ENCODE measurements at regions not wholly inside any gene's neighbourhood (a gene's known extent, or its start where the extent isn't known, plus 50 kb on each side); places are given as distances from the start of the nearest gene placed in this dataset.

DNA sequence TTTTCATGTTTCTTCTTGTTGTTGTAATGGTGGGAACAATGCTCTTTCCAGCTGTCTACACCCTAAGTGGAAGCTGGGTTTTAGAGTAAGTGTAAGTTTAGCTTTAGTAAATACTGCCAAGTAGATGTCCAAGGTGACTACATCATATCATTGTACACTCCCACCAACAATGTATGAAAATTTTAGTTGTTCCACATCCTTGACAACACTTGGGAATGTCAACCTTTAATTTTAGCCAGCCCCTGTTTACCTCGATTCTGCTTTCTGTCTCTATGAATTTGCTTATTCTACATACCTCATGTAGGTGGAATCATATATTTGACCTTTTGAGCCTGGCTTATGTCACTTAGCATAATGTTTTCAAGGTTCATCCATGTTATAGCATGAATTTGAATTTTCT, 93.0 kb downstream of the MTPAP start:
- no peak for DNase-seq

- DNase-seq, result no peak
Measured at GRCh38 chr10:30254926-30255325, 94.2 kb downstream of the MTPAP start.

DNA sequence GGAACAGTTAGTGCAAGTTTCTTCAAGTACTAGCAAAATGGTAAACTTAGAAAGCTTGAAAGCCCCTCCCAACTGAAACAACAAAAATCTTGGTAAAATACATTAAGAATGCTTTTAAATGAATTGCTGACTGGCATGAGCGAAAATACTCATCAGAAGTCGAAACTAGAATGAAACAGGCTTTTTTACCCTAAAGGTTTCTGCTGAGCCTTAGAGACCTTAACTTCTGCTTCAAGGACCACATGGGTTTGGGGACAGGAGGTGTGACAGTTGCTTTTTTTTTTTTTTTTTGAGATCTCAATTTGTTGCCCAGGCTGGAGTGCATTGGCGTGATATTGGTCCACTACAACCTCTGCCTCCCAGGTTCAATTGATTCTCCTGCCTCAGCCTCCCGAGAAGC, 100.3 kb downstream of the MTPAP start:
- no peak for DNase-seq

DNA sequence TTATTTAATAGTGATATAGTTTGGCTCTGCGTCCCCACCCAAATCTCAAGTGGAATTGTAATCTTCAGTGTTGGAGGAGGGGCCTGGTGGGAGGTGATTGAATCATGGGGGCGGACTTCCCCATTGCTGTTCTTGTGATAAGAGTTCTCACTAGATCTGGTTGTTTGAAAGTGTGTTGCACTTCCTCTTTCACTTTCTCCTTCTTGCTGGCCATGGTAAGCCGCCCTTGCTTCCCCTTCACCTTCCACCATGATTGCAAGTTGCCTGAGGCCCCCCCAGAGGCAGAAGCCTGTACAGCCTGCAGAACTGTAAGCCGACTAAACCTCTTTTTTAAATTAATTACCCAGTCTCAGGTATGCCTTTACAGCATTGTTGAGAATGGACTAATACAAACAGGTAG, 101.4 kb downstream of the MTPAP start:
- no peak for DNase-seq

- no peak for DNase-seq
Measured at GRCh38 chr10:30241422-30242110, 107.5 kb downstream of the MTPAP start.

GRCh38 chr10:30238836-30239235, 110.2 kb downstream of the MTPAP start:
- DNase-seq, result no peak

DNA sequence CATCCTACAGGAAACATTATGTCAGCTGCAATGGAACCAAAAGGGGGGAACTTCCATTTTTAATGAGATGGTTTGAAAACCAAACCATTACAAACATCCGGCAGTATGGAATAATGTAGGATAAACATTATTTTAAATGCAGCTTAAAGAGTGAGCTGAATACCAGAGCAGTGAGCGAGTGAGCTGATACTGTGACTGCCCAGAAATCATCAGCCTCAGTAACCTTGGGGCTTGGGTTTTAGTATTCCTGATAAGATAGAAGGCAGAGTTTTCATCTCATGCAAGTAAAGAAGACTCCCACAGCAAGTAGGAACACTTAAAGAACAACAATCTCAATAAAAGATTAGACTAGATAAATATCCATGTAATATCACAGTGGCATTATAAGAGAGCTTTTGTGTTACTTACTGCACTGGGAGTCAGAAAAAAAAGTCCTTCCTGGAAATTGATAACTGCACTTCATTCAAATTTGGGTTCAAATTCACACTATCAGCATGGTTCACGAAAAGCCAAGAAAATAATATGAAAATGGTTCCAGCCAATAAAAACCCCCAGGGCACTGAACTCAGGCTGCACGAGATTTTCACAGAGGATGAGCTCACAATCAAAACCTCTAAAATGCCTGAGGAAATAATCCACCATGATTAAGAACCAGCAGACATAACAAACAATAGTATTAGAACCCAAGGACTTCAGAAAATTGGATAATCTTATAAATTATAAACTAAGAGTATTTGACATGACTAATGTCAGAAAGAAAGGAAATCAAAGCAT, 115.7 kb downstream of the MTPAP start:
- no peak for DNase-seq

DNA sequence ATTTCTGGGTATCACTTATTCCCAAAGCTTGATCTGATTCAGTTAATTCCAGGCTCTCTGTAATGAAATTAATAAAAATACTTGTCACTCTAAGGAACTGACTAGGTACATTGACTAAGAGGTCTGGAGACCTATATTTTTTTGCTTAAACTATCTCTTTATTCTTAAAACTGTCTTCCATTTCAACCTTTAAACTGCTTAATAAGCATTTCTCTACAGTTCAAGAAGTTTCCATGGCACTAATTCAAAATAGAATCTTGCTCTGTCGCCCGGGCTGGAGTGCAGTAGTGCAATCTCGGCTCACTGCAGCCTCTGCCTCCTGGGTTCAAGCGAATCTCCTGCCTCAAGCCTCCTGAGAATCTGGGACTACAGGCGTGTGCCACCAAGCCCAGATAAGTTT, 117.4 kb downstream of the MTPAP start:
- DNase-seq, result no peak

DNA sequence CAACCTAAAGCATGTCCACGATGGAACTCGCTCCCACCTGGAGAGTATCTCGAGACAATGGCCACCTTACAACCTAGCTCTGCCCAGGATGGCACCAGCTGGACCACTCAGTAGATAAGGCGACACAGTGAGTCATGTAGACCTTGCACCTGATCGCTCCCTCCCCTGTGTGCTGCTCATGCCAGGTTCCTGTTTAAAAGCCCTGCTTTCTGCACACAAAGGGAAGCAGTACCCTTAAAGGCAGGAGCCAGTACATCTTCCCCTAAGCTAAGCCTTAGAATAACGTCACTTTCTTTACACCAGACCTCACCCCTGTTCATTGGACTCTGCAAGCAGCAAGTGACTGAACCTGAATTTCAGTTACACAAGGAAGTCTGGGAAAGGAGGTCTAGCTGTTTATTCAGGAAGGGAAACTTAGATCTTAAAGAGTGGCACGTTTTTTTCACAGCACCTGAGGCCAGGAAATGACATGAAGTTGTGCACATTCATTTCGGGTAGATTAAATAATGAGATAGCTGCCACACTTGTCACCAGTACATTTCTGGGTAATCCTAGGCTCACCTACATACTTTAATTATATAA, 117.9 kb downstream of the MTPAP start:
- no peak for DNase-seq

GRCh38 chr10:30229536-30229935, 119.5 kb downstream of the MTPAP start:
- DNase-seq, result no peak

- no peak for DNase-seq
Measured at GRCh38 chr10:30228417-30229036, 120.6 kb downstream of the MTPAP start.

GRCh38 chr10:30227481-30227880, 121.6 kb downstream of the MTPAP start:
- no peak for DNase-seq

GRCh38 chr10:30219971-30220751, 128.9 kb downstream of the MTPAP start:
- DNase-seq, result peak in 1 of 51 donors; percentile 9

DNA sequence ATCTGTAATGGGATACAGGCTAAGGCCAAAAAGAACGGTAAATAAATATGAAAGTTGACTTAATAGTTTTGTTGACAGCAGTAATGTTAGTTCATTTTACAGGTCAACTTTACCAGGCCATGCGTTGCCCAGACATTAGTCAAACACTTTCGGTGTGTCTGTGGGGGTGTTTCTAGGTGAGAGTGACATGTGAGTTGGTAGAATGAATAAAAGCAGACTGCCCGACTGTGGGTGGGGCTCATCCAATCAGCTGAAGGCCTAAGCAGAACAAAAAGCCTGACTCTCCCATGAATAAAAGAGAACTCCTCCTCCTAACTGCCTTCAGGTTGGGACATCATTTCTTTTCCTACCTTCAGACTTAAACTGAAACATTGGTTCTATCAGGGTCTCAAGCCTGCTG, 132.3 kb downstream of the MTPAP start:
- no peak for DNase-seq

DNA sequence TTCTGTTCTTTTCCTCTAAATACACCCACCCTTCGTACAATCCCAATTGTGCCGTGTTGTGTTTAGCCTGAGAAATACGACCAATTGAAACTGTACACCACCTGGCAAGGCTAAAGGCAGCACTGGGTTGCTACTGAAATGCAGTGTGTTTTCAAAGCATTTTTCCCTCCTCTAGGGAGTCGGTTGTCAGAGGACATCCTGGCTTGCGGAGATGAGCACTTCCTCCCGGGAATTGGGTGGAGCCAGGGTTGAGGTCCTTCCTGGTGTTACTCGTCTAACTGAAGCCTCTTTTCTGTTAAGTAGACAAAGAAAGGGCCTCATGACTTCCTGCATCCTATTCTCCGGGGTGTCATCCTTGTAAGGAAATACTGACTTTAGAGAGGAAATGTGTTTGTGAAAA, 133.5 kb downstream of the MTPAP start:
- DNase-seq, result no peak

- no peak for DNase-seq
Measured at GRCh38 chr10:30215141-30215540, 133.9 kb downstream of the MTPAP start.

GRCh38 chr10:30210296-30210695, 138.8 kb downstream of the MTPAP start:
- no peak for DNase-seq

GRCh38 chr10:30208330-30208729, 140.7 kb downstream of the MTPAP start:
- no peak for DNase-seq

DNA sequence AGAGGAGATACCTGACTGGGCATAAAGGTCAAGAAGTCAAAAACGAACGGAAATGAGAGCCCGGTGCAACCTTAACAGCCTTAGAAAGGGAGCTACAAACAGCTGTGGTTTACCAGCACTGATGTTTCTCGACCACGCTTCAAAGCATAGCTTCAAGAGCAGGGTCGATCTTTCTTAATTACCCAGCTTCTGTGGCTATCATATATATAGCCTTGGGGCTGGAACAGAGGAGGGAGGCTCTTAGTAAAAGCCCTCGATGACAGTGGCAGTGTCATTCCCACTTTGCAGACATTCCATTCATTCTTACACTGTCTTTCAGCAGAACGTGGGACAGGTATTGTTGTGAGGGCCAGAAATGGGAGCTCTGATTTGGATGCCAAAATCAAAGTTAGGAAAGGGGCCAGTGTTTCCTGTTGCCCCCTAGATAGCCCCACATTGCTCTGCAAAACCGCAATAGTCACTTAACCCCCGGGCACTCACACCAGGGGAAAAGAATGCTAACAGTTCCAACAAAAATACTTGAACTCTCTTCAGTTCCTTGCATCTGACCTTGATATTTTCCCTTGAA, 141.5 kb downstream of the MTPAP start:
- no peak for DNase-seq

- no peak for DNase-seq
Measured at GRCh38 chr10:30200017-30200415, 140.6 kb upstream of the JCAD start.

DNA sequence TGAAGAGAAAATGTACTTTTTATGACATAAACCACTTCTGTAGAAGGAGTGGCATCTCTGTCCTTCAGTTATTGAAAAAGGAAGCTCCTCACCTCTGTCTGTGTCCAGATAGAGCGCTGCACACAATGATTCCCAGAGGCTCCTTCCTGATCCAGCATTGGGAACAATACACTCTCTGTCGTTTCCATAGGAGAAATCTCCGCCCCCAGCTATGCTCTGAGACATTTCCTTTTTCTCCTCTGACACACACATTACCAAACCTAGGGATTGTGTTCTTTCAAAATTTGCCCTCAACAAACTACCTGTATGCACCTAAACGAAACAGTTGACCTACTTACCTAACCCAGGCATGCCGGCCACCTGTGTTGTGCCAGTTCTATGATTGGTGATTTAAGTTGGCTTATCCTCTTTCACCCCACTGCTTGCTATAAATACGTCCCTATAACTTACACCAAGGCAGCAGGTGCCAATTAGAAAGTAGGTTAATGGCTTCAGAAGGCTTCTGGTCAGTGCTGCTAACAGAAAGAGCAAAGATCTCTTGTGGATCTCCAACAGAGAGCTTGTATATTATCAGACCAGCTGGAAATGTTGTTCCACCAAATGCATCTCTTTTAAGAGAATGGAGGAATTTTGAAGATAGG, 140.1 kb upstream of the JCAD start:
- DNase-seq, result no peak

All from hypothalamus (tissue), 51 donors.